Uterus (tissue), 2 donors: ENCODE measurements at regions not wholly inside any gene's neighbourhood (a gene's known extent, or its start where the extent isn't known, plus 50 kb on each side); places are given as distances from the start of the nearest gene placed in this dataset.

Source experiments
- POLR2A ChIP-seq, 2 donors: fragments of 450-650 bp; IDR thresholded peaks; one replicate each; pipeline ENCODE4 v1.6.1; 2016; ENCODE audit warnings: antibody characterized with exemption in 2 of 2, mild to moderate bottlenecking in 1 of 2, moderate library complexity in 1 of 2
- TF ChIP-seq, protein P1 (sequence below), 4 experiments: fragments of 200-600 bp in 2 of 4; fragments of 450-650 bp in 2 of 4; sonication (generic) in 2 of 4; IDR thresholded peaks; one replicate each; pipeline ENCODE4 v1.5.1; 2016 to 2019; ENCODE audit warnings: antibody characterized with exemption in 4 of 4, mild to moderate bottlenecking in 2 of 4, moderate library complexity in 1 of 4

DNA sequence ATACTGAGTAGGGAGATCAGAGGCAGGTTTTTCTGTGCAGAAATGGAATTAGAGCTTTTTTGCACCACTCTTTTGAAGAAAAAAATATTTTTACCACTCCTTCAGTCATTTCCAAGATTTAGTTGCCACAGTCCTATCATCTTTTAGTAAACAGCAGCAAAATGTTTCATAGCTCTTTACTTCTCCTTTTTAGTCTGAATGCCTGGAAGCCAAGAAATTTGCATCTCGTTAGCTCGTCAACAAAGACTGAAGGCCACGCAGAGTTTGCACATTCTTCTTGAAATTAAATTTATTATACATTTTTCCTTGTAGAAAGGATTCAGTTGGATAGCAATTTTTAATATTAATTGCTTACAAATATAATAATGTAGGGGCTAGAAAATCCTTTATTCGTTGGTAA, 544.5 kb upstream of the ATP2B1 start:
- TF ChIP-seq, protein P1, sequence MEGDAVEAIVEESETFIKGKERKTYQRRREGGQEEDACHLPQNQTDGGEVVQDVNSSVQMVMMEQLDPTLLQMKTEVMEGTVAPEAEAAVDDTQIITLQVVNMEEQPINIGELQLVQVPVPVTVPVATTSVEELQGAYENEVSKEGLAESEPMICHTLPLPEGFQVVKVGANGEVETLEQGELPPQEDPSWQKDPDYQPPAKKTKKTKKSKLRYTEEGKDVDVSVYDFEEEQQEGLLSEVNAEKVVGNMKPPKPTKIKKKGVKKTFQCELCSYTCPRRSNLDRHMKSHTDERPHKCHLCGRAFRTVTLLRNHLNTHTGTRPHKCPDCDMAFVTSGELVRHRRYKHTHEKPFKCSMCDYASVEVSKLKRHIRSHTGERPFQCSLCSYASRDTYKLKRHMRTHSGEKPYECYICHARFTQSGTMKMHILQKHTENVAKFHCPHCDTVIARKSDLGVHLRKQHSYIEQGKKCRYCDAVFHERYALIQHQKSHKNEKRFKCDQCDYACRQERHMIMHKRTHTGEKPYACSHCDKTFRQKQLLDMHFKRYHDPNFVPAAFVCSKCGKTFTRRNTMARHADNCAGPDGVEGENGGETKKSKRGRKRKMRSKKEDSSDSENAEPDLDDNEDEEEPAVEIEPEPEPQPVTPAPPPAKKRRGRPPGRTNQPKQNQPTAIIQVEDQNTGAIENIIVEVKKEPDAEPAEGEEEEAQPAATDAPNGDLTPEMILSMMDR (IDR thresholded peaks at IDR 0.05): no peak
- TF ChIP-seq POLR2A (IDR thresholded peaks at IDR 0.05): no peak
